ENCODE measurements at regions not wholly inside any gene's neighbourhood (a gene's known extent, or its start where the extent isn't known, plus 50 kb on each side); places are given as distances from the start of the nearest gene placed in this dataset.
"Not testable (repeated sequence)": the region's sequence is repeated elsewhere in the genome, so short reads cannot be mapped to it uniquely, and the experiment has no call there.

DNA sequence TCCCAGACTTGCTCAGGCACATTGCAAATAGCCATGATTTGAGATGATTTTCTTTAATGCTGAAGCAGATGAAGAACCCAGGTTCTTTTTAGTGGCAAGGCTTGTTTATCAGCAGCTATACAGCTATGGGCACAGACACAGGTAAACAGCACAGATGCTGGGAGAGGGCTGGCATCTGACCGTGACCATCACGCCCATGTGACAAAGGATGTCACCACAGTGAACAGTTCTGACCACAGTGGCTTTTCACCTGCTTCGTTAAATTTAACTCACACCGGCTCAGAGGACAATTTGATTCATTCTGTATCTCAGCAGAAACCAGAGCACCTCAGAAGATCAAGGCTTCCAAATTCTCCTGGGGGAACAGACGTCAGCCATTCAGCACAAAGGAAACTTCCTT is 142.6 kb downstream of the CDH26 start:
- DNase-seq: no peak

DNA sequence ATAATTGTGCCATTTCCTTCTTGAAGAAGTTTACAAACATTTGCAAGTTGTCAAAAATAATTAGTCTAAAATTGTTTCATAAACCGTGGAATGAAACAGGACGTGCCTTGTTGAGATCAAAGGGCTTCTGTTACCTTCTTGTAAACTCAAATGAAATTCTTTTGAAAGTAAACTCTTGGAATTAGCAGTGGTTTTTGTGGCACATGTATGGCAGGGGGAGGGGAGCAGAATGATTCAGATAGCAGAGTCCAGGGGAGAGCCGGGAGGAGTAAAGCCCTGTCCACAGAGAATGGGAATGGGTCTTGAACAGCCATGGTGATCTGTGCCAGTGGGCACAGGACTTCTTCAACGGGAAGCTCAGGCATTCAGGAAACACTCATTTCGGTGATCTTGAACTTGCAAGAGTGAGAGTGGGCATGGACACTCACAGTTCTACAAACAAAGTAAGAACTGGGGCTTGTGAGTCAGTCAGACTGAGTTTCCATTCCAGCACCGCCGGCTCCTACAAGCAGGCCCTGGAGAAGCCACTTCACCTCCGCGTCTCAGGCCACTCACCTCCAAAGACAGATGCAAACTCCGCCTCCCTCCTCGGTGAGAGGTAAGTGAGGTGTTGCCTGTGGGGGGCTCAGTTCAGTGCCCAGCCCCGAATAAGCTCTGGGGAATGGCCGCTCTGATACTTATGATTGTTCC is 143.1 kb downstream of the CDH26 start:
- no peak for DNase-seq

DNA sequence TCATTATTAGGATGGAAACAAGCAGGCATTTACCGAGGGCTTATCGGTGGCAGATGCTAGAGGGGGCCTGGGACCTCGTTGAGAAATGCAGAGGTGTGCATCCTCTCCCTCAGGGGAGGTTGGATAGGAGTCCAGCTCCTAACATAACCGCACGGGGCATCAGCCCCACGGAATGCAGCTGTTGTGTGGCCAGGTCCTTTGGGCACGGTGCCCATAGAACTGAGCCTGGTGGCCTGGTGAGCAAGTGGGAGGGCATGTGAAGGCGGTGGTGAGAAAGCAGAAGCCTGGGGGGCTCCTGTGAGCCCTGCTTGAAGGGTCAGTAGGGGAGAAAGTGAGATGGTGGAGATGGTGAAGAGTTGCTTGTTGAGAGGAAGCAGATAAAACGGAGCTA is 143.7 kb downstream of the CDH26 start:
- no peak for DNase-seq

DNA sequence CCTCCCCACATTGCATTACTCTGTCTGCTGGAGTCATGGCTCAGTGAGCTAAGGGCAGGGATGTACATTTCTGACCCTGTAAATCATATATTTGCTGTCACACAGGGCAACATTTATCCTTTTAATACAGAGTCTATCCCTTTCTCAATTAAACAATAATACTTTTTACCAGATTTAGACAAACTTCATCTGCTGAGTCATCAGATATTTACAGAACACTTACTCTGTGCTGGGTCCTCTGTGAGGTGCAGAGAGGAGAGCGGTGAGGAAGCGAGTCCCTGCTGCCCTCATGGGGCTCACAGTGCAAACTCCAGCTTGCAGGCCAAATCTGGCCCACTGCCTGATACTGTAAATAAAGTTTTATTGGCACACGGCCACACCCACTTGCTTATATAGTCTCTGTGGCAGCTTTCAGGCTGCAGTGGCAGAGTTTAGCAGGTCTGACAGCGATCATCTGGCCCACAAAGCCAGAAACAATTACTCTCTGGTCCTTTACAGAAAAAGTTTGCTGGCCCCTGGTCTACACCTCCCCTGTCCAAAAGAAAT is 144.5 kb downstream of the CDH26 start:
- DNase-seq: no peak

DNA sequence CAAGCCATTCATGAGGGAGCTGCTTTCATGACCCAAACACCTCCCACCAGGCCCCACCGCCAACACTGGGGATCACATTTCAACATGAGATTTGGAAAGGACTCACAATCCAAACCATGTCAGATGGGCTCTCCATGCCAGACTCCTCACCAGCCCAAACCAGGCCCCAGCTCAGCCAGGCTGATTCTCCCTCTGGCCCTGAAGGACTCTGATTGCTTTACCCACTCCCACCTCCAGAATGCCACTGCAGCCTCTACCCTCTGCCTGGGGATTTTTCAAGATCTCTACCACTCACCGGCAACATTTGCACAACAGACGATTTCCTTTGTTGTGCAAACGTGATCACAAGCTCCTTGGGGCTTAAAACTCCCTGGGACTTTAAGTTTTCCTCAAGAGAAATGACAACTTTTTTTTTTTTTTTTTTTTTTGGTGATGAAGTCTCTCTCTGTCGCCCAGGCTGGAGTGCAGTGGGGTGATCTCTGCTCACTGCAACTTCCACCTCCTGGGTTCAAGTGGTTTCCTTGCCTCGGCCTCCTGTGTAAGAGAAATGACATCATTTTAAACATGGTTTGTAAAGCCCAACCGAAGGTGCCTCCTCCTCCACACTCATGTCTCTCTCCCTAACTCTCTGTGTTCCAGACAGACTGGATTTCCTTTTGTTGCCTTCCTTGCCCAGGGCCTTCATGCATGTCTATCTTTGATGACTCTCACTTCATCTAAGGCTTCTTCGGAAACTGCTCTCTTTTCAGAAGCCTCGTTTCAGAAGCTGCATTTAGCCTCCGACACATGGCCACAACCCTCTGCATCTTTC is 147.0 kb downstream of the CDH26 start:
- no peak for DNase-seq

DNA sequence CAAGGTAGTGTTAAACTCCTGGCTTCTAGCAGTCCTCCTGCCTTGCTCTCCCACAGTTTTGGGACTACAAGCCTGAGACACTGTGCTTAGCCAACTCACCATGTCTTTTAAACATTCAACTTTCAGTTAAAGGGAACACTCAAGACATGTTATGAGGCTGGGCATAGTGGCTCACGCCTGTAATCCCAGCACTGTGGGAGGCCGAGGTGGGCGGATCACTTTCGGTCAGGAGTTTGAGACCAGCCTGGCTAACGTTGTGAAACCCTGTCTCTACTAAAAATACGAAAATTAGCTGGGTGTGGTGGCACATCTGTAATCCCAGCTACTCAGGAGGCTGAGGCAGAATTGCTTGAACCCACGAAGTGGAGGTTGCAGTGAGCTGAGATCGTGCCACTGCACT is 148.0 kb downstream of the CDH26 start:
- not testable (repeated sequence) for DNase-seq

DNA sequence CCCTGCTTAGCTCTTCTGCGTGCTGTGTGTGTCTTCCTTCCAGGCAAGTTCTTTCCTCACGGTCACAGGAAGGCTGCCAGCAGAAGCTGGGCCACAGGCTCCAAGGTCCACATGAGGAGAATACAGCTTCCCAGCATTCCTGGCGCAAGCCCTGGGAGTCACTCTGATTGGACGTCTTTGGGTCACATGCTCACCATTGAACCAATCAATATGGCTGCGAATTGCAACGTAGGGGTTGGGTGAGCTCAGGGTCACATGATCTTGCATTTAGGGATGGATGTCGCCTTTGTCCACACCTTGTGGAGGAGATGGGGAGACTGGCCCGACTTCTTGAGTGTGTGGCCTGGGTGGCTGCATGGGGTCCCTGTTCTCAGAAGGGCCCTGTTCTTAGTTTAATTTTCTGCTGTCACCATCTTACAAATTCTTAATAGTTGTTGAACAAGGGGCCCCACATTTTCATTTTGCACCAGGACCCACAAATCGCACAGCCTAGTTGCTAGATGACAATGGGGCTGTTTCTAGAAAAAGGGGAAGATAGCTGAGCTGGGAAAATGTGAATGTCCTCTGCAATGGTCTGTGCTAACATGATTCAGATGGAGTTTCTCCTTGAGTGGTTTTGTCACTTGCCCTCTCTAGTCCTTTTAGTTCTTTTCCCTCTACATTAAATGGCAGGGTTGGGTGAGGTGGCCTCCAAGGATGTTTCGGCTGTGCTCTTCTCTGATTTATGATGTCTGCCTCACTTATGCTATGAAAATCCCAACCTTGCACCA is 149.6 kb downstream of the CDH26 start:
- no peak for DNase-seq

DNA sequence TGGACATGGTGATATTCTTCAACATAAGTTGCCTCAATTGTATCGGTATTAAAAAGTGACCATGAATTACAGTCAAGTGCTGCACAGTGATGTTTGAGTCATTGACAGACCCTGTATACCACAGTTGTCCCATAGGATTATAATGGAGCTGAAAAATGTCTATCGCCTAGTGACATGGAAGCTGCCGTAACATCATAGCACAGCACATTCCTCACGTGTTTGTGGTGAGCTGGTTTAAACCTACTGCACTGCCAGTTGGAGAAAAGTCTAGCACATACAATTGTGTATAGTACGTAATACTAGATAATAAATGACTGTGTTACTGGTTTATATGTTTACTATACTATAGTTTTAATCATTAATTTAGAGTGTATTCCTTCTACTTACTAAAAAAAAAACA is 150.2 kb downstream of the CDH26 start:
- no peak for DNase-seq

DNA sequence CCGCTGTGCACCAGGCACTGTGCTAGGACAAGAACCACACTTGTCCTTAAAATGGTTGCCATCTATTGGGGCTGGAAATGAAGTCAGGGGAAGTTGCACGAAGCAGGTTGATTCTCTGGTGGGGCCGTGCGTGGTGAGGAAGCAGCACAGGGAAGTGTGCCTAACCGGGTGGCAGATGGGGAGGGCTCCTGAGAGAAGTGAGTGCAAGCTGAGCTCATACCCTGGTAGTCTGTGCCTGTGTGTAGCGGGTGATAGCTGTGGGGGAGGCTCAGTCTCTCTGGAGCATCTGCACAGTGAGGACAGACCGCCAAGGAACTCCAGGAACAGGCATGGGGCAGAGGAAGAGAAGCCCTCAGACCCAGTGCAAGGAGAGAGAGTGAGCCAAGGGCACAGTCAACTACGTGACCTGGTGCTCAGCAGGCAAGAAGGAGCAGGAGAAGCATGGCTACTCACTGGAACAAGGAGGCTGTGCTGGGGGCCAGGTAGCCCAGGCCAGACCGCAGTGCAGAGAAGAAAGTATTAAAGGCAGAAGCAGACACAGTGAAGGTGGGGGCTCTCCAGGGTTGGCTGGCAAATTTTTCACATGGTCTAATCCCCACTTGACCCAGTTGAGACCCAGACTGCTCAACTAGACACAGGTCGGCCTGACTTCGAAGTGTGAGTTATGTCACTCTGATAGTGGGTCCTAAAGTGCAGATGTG is 155.0 kb downstream of the CDH26 start:
- no peak for DNase-seq

DNA sequence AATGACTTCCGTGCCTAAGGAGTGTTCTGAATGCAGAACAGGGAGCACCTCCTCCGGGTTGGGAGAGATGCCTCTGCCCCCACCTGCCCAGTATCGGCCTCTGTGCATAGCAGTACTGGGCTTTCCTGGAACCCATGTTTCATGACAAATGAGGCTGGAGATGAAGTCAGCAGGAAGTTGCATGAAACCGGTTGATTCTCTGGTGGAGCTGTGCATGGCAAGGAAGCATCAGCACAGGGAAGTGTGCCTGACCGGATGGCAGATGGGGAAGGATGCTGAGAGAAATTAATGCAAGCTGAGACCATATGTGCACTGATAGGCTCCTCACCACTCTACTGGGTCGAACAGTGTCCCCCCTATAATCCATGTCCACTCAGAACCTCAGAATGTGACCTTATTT is 155.5 kb downstream of the CDH26 start:
- DNase-seq: no peak

DNA sequence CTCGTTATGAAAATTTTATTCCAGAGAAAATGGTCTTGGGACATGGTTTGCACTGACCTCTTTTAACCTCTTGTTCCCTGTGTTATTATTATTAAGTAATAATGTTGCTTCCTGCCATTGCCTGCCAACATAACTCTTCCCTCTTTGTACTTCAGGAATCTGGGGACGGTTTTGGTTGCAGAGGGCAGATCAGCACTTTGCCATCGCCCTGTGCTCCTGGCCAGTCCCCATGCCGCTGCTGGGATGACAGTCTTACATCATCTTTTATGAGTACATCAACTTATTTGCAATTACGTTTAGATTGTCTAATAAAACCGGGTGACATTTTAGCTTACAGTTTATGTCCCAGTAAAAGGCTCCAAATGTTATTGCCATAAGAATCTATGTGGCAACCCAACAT is 157.2 kb downstream of the CDH26 start:
- no peak for DNase-seq

DNA sequence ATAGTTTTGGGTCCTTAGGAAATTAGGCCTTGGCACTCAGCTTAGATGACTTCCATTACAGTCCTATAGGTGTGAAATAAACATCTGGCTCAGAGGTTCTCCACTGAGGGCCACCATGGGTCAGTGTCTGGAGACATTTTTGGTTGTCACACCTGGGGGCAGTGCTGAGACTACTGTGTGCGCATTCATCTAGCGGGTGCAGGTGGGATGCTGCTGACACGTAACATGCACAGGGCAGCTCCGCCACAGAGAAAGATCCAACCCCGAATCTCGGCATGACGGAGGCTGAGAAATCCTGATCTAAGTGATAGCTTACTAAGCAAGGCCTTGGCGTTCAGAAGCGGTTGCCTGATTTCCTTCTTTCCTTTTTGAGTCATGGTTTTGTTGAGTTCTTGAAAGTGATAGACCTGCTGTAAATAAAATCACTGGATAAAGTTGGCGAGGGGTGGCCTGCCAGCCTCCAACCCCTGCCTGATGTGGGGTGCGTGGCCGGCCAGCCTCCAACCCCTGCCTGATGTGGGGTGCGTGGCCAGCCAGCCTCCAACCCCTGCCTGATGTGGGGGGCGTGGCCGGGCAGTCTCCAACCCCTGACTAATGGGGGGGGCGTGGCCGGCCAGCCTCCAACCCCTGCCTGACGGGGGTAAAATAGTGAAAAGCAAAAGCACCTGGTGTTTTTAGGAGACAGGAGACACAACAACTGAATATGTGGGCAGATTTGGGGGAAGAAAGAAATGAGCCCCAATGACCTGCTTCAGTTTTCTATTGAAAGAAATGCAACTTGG is 158.1 kb downstream of the CDH26 start:
- DNase-seq: no peak

DNA sequence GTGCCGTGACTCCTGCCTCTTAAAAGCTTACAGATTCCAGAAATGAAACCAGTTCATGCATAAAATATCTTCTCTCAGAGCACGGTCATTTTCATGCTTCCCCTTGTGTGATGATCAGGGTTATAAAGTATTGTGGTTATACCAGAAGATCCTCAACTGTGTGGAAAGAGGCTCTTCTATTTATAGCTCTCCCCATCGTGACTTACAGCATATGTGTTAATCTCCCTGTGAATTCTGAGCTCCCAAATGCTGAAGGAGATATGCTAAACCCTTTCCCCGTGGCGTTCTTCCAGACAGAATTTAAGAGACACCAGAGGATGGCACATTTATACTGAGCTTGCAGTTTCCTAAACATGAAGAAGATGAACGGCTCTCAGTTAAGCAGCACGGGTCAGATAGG is 158.8 kb downstream of the CDH26 start:
- DNase-seq: no peak

DNA sequence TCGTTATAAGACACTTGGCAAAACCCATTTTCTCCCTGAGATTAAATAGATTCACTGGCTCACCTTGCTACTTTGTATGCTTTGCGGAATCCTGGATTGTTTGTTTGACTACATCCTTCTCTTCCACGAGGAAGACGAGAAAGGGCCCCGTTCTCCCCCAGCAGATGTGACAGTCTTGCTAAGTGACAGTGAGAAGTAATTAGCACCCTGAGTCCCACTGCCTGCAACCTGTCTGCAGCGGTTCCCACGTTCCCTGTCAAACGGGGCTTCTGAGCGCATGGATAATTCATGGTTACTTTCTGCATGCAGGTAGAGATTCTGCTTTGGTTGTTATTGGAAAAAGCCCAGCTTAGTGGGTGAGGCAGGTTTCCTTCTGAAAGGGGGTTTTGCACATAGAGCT is 163.7 kb downstream of the CDH26 start:
- DNase-seq: no peak

DNA sequence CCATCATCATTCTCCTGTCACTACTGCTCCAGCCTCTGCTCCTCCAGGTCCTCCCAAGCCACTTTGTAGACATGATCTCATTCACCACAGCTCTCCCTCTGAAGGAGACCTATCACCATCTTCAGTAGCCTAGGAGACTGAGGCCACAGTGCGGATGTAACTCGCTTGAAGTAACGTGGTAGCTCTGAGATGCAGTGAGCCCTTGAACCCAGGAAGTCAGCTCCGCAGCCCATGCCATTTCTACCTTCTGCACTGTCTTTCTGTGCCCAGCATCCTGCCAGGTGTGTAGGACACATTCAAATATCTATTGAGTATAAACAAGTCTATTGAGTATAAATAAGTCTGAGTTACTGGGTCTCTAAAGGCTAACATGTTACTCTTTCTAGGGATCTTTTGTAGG is 164.4 kb downstream of the CDH26 start:
- DNase-seq: no peak

DNA sequence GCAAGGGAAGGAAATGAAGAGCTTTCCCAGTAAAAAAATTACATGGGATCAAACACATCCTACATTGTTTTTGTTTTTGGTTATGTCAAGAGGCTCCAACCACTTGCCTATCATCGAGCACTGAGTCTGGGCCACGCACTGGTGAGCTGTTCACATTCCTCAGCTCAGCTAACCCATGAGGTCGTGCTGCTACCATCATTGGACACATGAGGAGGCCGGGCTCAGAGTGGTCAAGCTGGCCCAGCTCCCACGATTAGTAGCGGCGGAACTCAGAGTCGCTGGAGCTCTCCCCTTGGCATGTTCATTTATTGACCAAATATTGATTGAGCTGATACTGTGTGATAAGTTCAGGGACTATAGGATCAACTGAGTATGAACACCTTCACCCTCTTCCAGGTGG is 164.9 kb downstream of the CDH26 start:
- DNase-seq: no peak

DNA sequence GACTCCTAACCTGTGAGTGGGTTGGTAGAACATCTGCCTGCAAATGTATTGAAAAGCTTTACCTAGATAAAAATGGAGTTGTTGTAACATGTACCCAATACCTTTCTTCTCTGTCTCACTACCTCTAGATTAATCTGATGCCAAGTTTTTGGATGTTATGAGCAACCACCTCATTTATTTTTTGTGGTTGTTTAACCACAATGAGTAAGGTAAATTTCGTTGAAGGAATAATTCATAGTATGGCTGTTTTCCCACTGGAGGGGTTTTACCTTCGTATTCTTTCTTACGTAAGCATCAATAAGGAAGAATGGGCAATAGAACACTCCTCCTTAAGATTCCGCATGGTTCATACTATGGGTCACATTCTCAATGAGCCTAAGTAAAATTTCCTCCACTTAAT is 165.4 kb downstream of the CDH26 start:
- DNase-seq: no peak

DNA sequence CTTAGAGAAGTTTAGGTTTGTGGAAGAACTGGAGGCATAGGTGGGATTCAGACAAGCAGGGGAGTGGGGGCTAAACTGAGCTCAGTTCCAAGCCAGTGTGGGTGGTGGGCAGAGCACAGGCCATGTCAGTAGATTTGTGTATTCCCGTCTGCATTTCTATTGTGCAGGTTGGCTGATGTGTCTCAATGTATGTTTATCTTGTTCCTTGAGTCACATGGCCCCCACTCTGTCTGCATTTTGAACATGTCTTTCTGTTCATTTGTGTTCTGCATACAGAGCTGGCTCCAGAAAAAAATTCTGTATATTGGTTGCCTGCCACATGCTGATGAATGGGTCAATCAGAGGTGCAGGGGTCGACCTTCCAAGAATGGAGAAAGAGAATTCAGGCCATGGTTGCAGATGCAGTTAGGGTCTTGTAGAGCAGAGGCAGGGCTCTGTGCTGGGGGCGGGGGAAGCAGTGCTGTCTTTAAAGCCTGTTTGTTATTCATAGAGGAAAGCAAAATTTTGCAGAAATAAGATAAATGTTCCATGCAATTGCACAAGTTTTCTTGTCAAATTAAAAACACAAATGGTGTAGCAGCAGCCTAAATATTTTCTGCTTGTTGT is 166.7 kb downstream of the CDH26 start:
- no peak for DNase-seq

DNA sequence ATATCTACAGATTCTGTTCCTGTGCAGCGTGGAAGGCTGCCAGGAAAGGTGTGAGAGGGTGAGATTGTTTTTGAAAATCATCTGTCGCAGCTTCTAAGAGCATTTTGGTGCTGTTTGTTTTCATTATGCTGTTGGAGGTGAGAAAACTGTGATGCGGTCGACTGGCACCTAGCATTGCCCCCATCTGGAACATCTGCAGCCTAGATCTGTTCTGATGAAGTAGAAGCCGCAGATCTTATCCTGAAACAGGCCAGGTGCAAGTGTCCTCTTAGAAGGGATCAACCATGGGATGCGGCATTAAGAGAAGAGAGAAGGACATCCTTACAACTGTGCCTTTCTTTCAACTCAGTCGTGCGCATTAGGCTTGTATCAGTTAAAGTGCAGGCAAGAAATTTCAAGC is 167.3 kb downstream of the CDH26 start:
- no peak for DNase-seq

DNA sequence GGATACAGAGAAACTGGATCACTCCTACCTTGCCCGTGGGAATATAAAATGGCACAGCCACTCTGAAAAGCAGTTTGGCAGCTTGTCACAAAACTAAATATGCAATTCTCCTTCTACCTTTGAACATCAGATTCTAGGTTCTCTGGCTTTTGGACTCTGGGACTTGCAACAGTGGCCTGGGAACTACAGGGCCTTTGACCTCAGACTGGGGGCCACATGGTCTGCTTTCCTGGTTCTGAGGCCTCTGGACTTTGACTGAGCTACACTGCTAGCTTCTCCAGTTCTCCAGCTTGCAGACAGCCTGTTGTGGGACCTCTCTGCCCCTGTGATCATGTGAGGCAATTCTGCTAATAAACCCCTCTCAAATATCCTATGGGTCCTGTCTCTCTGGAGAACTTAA is 168.8 kb downstream of the CDH26 start:
- DNase-seq: no peak

DNA sequence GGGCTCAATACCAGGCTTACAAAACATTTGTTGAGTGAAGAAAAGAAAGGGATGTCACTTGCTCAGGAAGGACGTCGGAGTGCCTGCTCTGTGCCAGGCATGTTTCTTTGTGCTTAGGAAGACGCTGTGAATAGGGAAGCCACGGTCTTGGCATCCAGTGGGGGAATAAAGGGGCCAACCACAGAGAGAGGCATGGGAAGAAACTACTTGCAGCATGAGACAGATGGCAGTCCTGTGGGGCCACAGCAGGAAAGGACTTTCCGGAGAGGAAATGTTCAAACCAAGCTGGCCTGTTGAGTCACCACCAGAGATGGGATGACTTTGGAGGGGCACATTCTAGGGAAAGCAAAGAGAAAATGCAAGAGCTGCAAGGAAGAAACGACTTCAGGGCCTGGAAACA is 173.2 kb downstream of the CDH26 start:
- no peak for DNase-seq

All from CD4-positive, alpha-beta T cell treated with Interleukin-21 for 1 hour (primary cell).